SK-N-SH (cell line): ENCODE measurements at regions not wholly inside any gene's neighbourhood (a gene's known extent, or its start where the extent isn't known, plus 50 kb on each side); places are given as distances from the start of the nearest gene placed in this dataset.

Experiments used
- CTCF ChIA-PET: fragments of 300-600, 350-600 bp; formaldehyde crosslinking; extraction: SDS; loops from one replicate; lab custom pipeline; 2021; lab: Yijun Ruan, JAX
- POLR2A ChIA-PET: fragments of 350-600 bp; sonication (Branson Sonifier 250); formaldehyde crosslinking; extraction: SDS; loops from one replicate; lab custom pipeline; 2020; ENCODE audit warnings: antibody characterized with exemption, inconsistent platforms; lab: Yijun Ruan, JAX
- DNase-seq: peaks from one replicate; pipeline ENCODE4 v3.0.0; 2012
- H2AFZ ChIP-seq: fragments of 200-600 bp; sonication (generic); 2 replicates; pipeline ENCODE4 v1.8.1; 2016; ENCODE audit warnings: antibody characterized with exemption, mild to moderate bottlenecking, low read depth
- H3F3A ChIP-seq: fragments of 200-600 bp; sonication (generic); replicated peaks from 2 replicates; pipeline ENCODE3; 2016; ENCODE audit warnings: antibody characterized with exemption, mild to moderate bottlenecking; ENCODE audit not compliant: insufficient read depth
- H3K27ac ChIP-seq, 2 experiments: fragments of 200-500 bp in 1 of 2; fragments of 200-600 bp in 1 of 2; sonication (Bioruptor generic) in 1 of 2; sonication (generic), shearing (Covaris generic) in 1 of 2; 2 replicates each; pipeline versions ENCODE4 v1.5.1 to v1.6.1; 2014 to 2016; ENCODE audit warnings: low read depth in 2 of 2, inconsistent platforms in 1 of 2, low read length in 1 of 2, mild to moderate bottlenecking in 1 of 2, mixed read lengths in 1 of 2
- H3K27me3 ChIP-seq: fragments of 200-600 bp; sonication (generic), shearing (Covaris generic); 2 replicates; pipeline ENCODE4 v1.6.1; 2016; ENCODE audit warnings: mixed run types; ENCODE audit not compliant: insufficient read depth
- H3K36me3 ChIP-seq, 2 experiments: fragments of 200-500 bp in 1 of 2; fragments of 200-600 bp in 1 of 2; sonication (Bioruptor generic) in 1 of 2; sonication (generic) in 1 of 2; replicated peaks in 1 of 2; 2 replicates each; pipeline versions ENCODE3 to v1.5.1; 2014 to 2016; ENCODE audit warnings: low read length in 1 of 2, mild to moderate bottlenecking in 1 of 2; ENCODE audit not compliant: insufficient read depth in 2 of 2, control insufficient read depth in 1 of 2
- H3K4me1 ChIP-seq, 2 experiments: fragments of 200-500 bp in 1 of 2; fragments of 200-600 bp in 1 of 2; sonication (Bioruptor generic) in 1 of 2; sonication (generic), shearing (Covaris generic) in 1 of 2; 2 replicates each; pipeline versions ENCODE4 v1.5.1 to v1.6.1; 2014 to 2016; ENCODE audit warnings: low read depth in 1 of 2, low read length in 1 of 2, mixed run types in 1 of 2; ENCODE audit not compliant: insufficient read depth in 2 of 2, control insufficient read depth in 1 of 2
- H3K4me2 ChIP-seq: fragments of 200-600 bp; sonication (generic), shearing (Covaris generic); 2 replicates; pipeline ENCODE4 v1.6.1; 2017; ENCODE audit warnings: mixed run types
- H3K4me3 ChIP-seq, 2 experiments: fragments of 200-500 bp in 1 of 2; fragments of 200-600 bp in 1 of 2; sonication (Bioruptor generic) in 1 of 2; sonication (generic), shearing (Covaris generic) in 1 of 2; 2 replicates each; pipeline versions ENCODE4 v1.5.1 to v1.8.1; 2014 to 2016; ENCODE audit warnings: low read depth in 2 of 2, inconsistent platforms in 1 of 2, low read length in 1 of 2, mild to moderate bottlenecking in 1 of 2, mixed read lengths in 1 of 2, moderate library complexity in 1 of 2
- H3K79me2 ChIP-seq: fragments of 200-600 bp; sonication (generic); 2 replicates; pipeline ENCODE4 v1.8.1; 2017; ENCODE audit warnings: mild to moderate bottlenecking; ENCODE audit not compliant: insufficient read depth
- H3K9ac ChIP-seq: fragments of 200-600 bp; sonication (generic); 2 replicates; pipeline ENCODE4 v1.6.1; 2017; ENCODE audit warnings: mixed run types
- H3K9me2 ChIP-seq: fragments of 200-600 bp; sonication (generic); 2 replicates; pipeline ENCODE4 v1.6.1; 2017; ENCODE audit warnings: mixed run types
- H3K9me3 ChIP-seq: fragments of 200-600 bp; sonication (generic); 2 replicates; pipeline ENCODE4 v1.6.1; 2017; ENCODE audit warnings: mixed run types, mild to moderate bottlenecking, moderate library complexity
- H4K20me1 ChIP-seq: fragments of 200-600 bp; sonication (generic); 2 replicates; pipeline ENCODE4 v1.6.1; 2017; ENCODE audit warnings: mild to moderate bottlenecking, mixed run types; ENCODE audit not compliant: insufficient read depth
- EP300 ChIP-seq, 2 experiments: IDR thresholded peaks; 2 replicates each; pipeline versions ENCODE4 v1.4.0 to v1.6.1; 2012; ENCODE audit warnings: borderline replicate concordance in 1 of 2, low read depth in 1 of 2, low read length in 1 of 2
- GABPA ChIP-seq: IDR thresholded peaks from 2 replicates; pipeline ENCODE4 v1.4.0; 2012; ENCODE audit warnings: low read depth, mild to moderate bottlenecking
- GATA2 ChIP-seq: sonication (generic); formaldehyde crosslinking; IDR thresholded peaks from 2 replicates; pipeline ENCODE4 v1.5.0; 2020; ENCODE audit warnings: mild to moderate bottlenecking, missing genetic modification reagents
- IRF3 ChIP-seq: fragments of 150-350 bp; IDR thresholded peaks from 2 replicates; pipeline ENCODE4 v1.6.1; 2016; ENCODE audit warnings: mild to moderate bottlenecking, low read depth, low read length
- JUND ChIP-seq: IDR thresholded peaks from 2 replicates; pipeline ENCODE4 v1.4.0; 2012
- MEF2A ChIP-seq: IDR thresholded peaks from 2 replicates; pipeline ENCODE4 v1.4.0; 2012; ENCODE audit warnings: low read depth, borderline replicate concordance
- MXI1 ChIP-seq: IDR thresholded peaks from 2 replicates; pipeline ENCODE4 v1.6.1; 2012; ENCODE audit warnings: mild to moderate bottlenecking, low read depth, low read length, improper control_type of control experiment
- NFIC ChIP-seq: IDR thresholded peaks from 2 replicates; pipeline ENCODE4 v1.4.0; 2012; ENCODE audit warnings: borderline replicate concordance
- NRF1 ChIP-seq: IDR thresholded peaks from 2 replicates; pipeline ENCODE4 v1.6.1; 2012; ENCODE audit warnings: low read depth, mild to moderate bottlenecking, low read length
- PBX3 ChIP-seq: IDR thresholded peaks from 2 replicates; pipeline ENCODE4; 2012
- POLR2AphosphoS5 ChIP-seq: IDR thresholded peaks from 2 replicates; pipeline ENCODE4 v1.6.1; 2012; ENCODE audit warnings: low read depth, low read length
- RCOR1 ChIP-seq: fragments of 150-350 bp; IDR thresholded peaks from 2 replicates; pipeline ENCODE4 v1.6.1; 2017; ENCODE audit warnings: antibody characterized with exemption, low read length
- RFX5 ChIP-seq: IDR thresholded peaks from 2 replicates; pipeline ENCODE4 v1.6.1; 2012; ENCODE audit warnings: mild to moderate bottlenecking, improper control_type of control experiment, low read length
- RXRA ChIP-seq: IDR thresholded peaks from 2 replicates; pipeline ENCODE4 v1.4.0; 2012; ENCODE audit warnings: low read depth, mild to moderate bottlenecking, borderline replicate concordance
- SIN3A ChIP-seq: IDR thresholded peaks from 2 replicates; pipeline ENCODE4 v1.6.1; 2012; ENCODE audit warnings: low read depth, mild to moderate bottlenecking, low read length, moderate library complexity, borderline replicate concordance
- TAF1 ChIP-seq: IDR thresholded peaks from 2 replicates; pipeline ENCODE4 v1.6.1; 2012; ENCODE audit warnings: low read depth, mild to moderate bottlenecking, low read length, moderate library complexity, borderline replicate concordance
- TCF12 ChIP-seq: IDR thresholded peaks from 2 replicates; pipeline ENCODE4 v1.4.0; 2012
- YY1 ChIP-seq: IDR thresholded peaks from 2 replicates; pipeline ENCODE4 v1.4.0; 2012; ENCODE audit warnings: low read depth, mild to moderate bottlenecking
- WGBS: methylation state at CpG from one replicate; pipeline ENCODE4 v1.1.6; 2017; ENCODE audit warnings: low lambda C conversion rate; 5-methylcytosine and 5-hydroxymethylcytosine counted together

GRCh38 chr12:61161961-61162360, 1098.2 kb upstream of the USP15 start:
- H3K9me2 ChIP-seq = 0 out of 2 replicates have a peak, but pooled peaks cover 3% of the 10 kb centered on the region
- no peaks in the 10 kb centered on the region for H3F3A ChIP-seq
- H3K4me1 ChIP-seq = no peaks in the 10 kb centered on the region
- H3K27me3 ChIP-seq = no peaks in the 10 kb centered on the region
- POLR2A ChIA-PET = no interaction called here
- H3K27ac ChIP-seq = no peak overlapping the region
- no peaks in the 10 kb centered on the region for H3K36me3 ChIP-seq
- WGBS = 3% methylated on average over 2 of the region's 2 CpGs
- no peak overlapping the region for H3K4me2 ChIP-seq
- H3K79me2 ChIP-seq = no peaks in the 10 kb centered on the region
- TF ChIP-seq RCOR1 (no peak), GATA2 (CRISPR knock-in tag) (no peak), NFIC (no peak), PBX3 (no peak), EP300 (IDR thresholded peaks at IDR 0.05; ENCODE audit: borderline replicate concordance in 1 of 2, low read depth in 1 of 2, low read length in 1 of 2) (no peak), TCF12 (no peak), RFX5 (no peak), GABPA (no peak), SIN3A (no peak)
- no peak overlapping the region for H3K4me3 ChIP-seq
- H4K20me1 ChIP-seq = no peaks in the 10 kb centered on the region
- CTCF ChIA-PET = no interaction called here
- no peak overlapping the region for H2AFZ ChIP-seq
- H3K9me3 ChIP-seq = peaks cover 9% of the 10 kb centered on the region; the same call in 1 of the 2 replicates
- H3K9ac ChIP-seq = no peak overlapping the region
- DNase-seq = no peak

GRCh38 chr12:61188801-61189595, 1071.2 kb upstream of the USP15 start:
- CTCF ChIA-PET = no interaction called here

More at GRCh38 chr12:61188801-61189595, 1071.2 kb upstream of the USP15 start:
- Histone ChIP-seq H3K27me3 (no peaks in the 10 kb centered on the region), H3K4me3 (no peak overlapping the region), H3K9me2 (no peaks in the 10 kb centered on the region), H3K79me2 (no peaks in the 10 kb centered on the region), H3K4me1 (no peaks in the 10 kb centered on the region), H4K20me1 (no peaks in the 10 kb centered on the region)
- TF ChIP-seq IRF3 (no peak), TCF12 (no peak), NRF1 (no peak), RXRA (no peak), MEF2A (no peak), JUND (no peak), YY1 (no peak), RFX5 (no peak), GATA2 (CRISPR knock-in tag) (no peak), RCOR1 (no peak), MXI1 (no peak), POLR2AphosphoS5 (no peak), TAF1 (no peak), SIN3A (no peak)
- TF ChIP-seq, all 33 proteins: peak for 0
- Histone ChIP-seq H2AFZ (no peak overlapping the region), H3K27ac (no peak overlapping the region), H3K36me3 (no peaks in the 10 kb centered on the region), H3K9ac (no peak overlapping the region), H3K9me3 (0 out of 2 replicates have a peak, but pooled peaks cover 4% of the 10 kb centered on the region), H3F3A (no peaks in the 10 kb centered on the region), H3K4me2 (no peak overlapping the region)
- DNase-seq = no peak
- POLR2A ChIA-PET = no interaction called here
- WGBS = 12% methylated on average over 14 of the region's 18 CpGs
